ENCODE measurements at regions not wholly inside any gene's neighbourhood (a gene's known extent, or its start where the extent isn't known, plus 50 kb on each side); places are given as distances from the start of the nearest gene placed in this dataset.

DNA sequence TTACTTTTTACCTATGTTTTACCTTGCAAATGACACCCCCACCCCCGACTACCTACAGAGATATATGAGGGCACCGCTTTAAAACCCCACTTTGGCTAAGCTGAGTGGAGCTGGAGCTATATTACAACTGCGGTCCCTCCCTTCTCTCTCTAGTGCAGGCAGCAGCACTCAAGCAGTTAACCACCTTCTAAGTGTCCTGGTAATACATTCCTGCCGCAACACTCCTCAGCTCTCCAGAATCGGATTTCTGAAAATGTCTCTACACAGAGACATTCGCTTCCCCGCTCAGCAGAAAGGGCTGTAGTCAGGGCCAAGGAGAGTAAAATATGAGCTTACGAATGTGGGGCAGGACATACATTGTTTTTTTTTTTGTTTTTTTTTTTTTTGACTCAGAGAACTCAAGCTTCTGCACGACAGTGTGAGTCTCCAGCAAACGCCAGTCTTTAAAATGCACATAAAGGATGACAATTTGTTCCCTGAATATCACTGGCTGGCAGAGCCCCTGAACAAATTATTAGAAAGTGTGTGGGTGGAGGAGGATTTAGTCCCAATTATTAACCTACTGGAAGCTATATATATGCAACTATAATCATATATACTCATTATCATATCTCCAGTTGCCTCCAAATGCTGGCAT lies 287.0 kb upstream of the TET2 start:
- H3K27ac ChIP-seq (ENCODE audit: low read depth in 1 of 2, low read length in 1 of 2) = no peak overlapping the region
- DNase-seq (peak; percentile 22 to 51 (median 24)), ATAC-seq (ENCODE audit: insufficient read depth, low FRiP score) (peak; percentile 53)
- H3K4me3 ChIP-seq = no peak overlapping the region
- no peaks in the 10 kb centered on the region for H3K9me3 ChIP-seq (ENCODE audit: control insufficient read depth in 4 of 4, insufficient read depth in 3 of 4, low read length in 3 of 4)
- 55 to 73% methylated on average over 10 of the region's 10 CpGs for WGBS, 2 donors
- TF ChIP-seq CTCF (IDR thresholded peaks at IDR 0.05; ENCODE audit: control extremely low read depth, extremely low read depth) = no peak
- no peaks in the 10 kb centered on the region for H3K4me1 ChIP-seq (ENCODE audit: control insufficient read depth in 5 of 5, insufficient read depth in 5 of 5, low read length in 5 of 5)
- no peaks in the 10 kb centered on the region for H3K27me3 ChIP-seq (ENCODE audit: control insufficient read depth in 3 of 3, insufficient read depth in 3 of 3, low read length in 2 of 3)
- no peaks in the 10 kb centered on the region for H3K36me3 ChIP-seq (ENCODE audit: control insufficient read depth in 4 of 4, insufficient read depth in 4 of 4, low read length in 4 of 4)
- H3K9ac ChIP-seq (ENCODE audit: insufficient read depth in 1 of 2, low read length in 2 of 2) = no peak overlapping the region

GRCh38 chr4:104860238-104861123 lies 286.2 kb upstream of the TET2 start:
- Histone ChIP-seq H3K4me3 (no peak overlapping the region), H3K27me3 (ENCODE audit: control insufficient read depth in 3 of 3, insufficient read depth in 3 of 3, low read length in 2 of 3) (no peaks in the 10 kb centered on the region), H3K9ac (ENCODE audit: insufficient read depth in 1 of 2, low read length in 2 of 2) (no peak overlapping the region), H3K9me3 (ENCODE audit: control insufficient read depth in 4 of 4, insufficient read depth in 3 of 4, low read length in 3 of 4) (no peaks in the 10 kb centered on the region), H3K4me1 (ENCODE audit: control insufficient read depth in 5 of 5, insufficient read depth in 5 of 5, low read length in 5 of 5) (no peaks in the 10 kb centered on the region), H3K27ac (ENCODE audit: low read depth in 1 of 2, low read length in 1 of 2) (no peak overlapping the region), H3K36me3 (ENCODE audit: control insufficient read depth in 4 of 4, insufficient read depth in 4 of 4, low read length in 4 of 4) (no peaks in the 10 kb centered on the region)
- ATAC-seq (ENCODE audit: insufficient read depth, low FRiP score) (peak; percentile 90), DNase-seq (peak; percentile 62 to 87 (median 85))
- WGBS, 2 donors = 24 to 41% methylated on average over 4 of the region's 4 CpGs
- TF ChIP-seq CTCF (IDR thresholded peaks at IDR 0.05; ENCODE audit: control extremely low read depth, extremely low read depth) = peak; percentile 67

- ATAC-seq (ENCODE audit: insufficient read depth, low FRiP score) (no peak), DNase-seq (no peak)
- no peak overlapping the region for H3K9ac ChIP-seq (ENCODE audit: insufficient read depth in 1 of 2, low read length in 2 of 2)
- H3K27me3 ChIP-seq (ENCODE audit: control insufficient read depth in 3 of 3, insufficient read depth in 3 of 3, low read length in 2 of 3) = no peaks in the 10 kb centered on the region
- no peak for TF ChIP-seq CTCF (IDR thresholded peaks at IDR 0.05; ENCODE audit: control extremely low read depth, extremely low read depth)
- H3K36me3 ChIP-seq (ENCODE audit: control insufficient read depth in 4 of 4, insufficient read depth in 4 of 4, low read length in 4 of 4) = no peaks in the 10 kb centered on the region
- H3K4me3 ChIP-seq = no peak overlapping the region
- WGBS, 2 donors = 88 to 91% methylated on average over 4 of the region's 4 CpGs
- H3K9me3 ChIP-seq (ENCODE audit: control insufficient read depth in 4 of 4, insufficient read depth in 3 of 4, low read length in 3 of 4) = no peaks in the 10 kb centered on the region
- H3K4me1 ChIP-seq (ENCODE audit: control insufficient read depth in 5 of 5, insufficient read depth in 5 of 5, low read length in 5 of 5) = no peaks in the 10 kb centered on the region
- H3K27ac ChIP-seq (ENCODE audit: low read depth in 1 of 2, low read length in 1 of 2) = no peak overlapping the region
Observed at GRCh38 chr4:104866809-104867208, 279.9 kb upstream of the TET2 start.

Measured in lung (tissue), 11 donors.